GM12875 (cell line): ENCODE measurements at regions not wholly inside any gene's neighbourhood (a gene's known extent, or its start where the extent isn't known, plus 50 kb on each side); places are given as distances from the start of the nearest gene placed in this dataset.
"Not testable (repeated sequence)": the region's sequence is repeated elsewhere in the genome, so short reads cannot be mapped to it uniquely, and the experiment has no call there.

Experiments
- H3K4me3 ChIP-seq: one replicate; pipeline ENCODE4 v1.5.1; 2011; ENCODE audit warnings: low read depth, low read length, control low read depth
- TF ChIP-seq, protein P1 (sequence below): IDR thresholded peaks from 2 replicates; pipeline ENCODE4 v1.5.1; 2011; ENCODE audit warnings: low read depth, mild to moderate bottlenecking, control low read depth, inconsistent platforms, low read length, moderate library complexity, borderline replicate concordance; ENCODE audit not compliant: insufficient read depth

DNA sequence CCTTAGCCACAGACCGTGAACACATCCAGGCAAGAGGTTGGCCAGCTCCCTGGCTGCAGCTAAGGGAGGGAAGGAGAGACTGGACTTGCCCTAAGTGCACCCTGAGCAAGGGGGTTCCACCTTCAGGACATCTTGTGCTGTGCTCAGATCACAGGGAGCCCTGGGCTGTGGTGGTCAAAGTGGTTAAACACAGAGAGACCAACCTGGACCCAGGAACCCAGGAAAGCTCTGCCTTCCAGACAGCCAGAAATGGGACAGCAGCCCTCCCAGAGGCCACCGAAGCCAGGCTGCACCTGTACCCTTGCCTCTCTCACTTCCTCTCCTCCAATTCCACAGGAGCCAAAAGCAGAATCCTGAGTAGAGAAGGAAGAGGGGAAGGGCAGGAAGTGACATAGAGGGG, 105.2 kb upstream of the TMEM45B start:
- TF ChIP-seq, protein P1, sequence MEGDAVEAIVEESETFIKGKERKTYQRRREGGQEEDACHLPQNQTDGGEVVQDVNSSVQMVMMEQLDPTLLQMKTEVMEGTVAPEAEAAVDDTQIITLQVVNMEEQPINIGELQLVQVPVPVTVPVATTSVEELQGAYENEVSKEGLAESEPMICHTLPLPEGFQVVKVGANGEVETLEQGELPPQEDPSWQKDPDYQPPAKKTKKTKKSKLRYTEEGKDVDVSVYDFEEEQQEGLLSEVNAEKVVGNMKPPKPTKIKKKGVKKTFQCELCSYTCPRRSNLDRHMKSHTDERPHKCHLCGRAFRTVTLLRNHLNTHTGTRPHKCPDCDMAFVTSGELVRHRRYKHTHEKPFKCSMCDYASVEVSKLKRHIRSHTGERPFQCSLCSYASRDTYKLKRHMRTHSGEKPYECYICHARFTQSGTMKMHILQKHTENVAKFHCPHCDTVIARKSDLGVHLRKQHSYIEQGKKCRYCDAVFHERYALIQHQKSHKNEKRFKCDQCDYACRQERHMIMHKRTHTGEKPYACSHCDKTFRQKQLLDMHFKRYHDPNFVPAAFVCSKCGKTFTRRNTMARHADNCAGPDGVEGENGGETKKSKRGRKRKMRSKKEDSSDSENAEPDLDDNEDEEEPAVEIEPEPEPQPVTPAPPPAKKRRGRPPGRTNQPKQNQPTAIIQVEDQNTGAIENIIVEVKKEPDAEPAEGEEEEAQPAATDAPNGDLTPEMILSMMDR: no peak
- no peak overlapping the region for H3K4me3 ChIP-seq

DNA sequence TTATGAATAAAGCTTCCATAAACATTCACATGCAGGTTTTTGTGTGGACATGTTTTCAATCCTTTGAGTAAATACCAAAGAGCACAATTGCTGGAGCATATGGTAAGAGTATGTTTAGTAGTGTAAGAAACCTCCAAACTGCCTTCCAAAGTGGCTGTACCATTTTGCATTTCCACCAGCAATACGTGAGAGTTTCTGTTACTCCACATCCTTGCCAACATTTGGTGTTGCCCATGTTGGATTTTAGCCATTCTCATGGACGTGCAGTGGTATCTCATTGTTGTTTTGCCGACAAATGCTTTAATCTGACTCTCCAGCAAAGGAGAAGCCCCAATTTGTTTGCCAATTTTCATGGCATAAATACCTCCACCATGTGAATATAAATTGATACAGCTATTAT, 103.9 kb upstream of the TMEM45B start:
- TF ChIP-seq, protein P1: no peak
- H3K4me3 ChIP-seq: no peak overlapping the region

DNA sequence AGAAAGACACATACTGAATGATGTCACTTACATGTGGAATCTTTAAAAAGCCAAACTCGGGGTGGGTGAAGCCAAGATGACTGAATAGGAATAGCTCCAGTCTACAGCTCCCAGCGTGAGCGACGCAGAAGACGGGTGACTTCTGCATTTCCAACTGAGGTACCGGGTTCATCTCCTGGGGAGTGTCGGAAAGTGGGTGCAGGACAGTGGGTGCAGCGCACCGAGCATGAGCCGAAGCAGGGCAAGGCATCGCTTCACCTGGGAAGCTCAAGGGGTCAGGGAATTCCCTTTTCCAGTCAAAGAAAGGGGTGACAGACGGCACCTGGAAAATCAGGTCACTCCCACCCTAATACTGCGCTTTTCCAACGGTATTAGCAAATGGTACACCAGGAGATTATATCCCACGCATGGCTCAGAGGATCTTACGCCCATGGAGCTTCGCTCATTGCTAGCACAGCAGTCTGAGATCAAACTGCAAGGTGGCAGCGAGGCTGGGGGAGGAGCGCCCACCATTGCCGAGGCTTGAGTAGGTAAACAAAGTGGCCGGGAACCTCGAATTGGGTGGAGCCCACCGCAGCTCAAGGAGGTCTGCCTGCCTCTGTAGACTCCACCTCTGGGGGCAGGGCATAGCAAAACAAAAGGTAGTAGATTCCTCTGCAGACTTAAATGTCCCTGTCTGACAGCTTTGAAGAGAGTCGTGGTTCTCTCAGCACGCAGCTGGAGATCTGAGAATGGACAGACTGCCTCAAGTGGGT, 103.0 kb upstream of the TMEM45B start:
- H3K4me3 ChIP-seq: not testable (repeated sequence)

DNA sequence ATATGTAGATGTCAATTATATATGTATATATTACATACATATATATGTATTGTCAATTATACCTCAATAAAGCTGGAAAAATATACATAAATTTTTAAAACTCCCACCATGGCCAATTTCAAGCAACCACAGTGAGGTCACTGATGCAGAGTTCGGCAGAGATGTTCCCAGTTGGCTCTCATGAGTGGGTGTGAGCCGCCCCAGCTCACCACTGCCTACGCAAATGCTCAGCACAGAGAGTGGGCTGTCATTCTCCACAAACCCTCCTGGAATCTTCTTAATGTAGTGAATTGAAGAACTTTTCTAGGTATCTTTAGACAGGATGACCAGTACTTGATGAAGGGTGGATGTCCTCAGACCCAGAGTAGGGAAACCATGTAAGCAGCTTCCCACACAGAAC, 96.6 kb upstream of the TMEM45B start:
- TF ChIP-seq, protein P1: no peak
- H3K4me3 ChIP-seq: no peak overlapping the region

DNA sequence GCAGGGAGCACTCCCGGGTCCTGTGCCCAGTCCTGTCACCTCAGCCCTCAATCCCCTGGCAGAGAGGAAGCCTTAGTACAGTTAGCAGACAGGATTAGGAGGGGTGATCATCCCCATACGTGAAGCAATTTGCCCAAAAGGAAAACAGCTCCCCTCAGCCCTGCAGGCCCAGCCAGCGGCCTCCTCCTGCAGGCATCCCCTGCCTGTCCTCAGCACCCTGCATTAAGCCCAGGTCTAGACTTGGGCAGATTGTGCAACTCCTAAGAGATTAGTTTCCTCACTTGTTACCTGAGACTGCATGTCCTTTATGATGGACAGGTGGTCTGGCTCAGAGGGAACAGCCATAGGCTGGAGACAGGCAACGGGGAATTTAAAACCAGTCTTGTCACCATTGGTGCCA, 95.5 kb upstream of the TMEM45B start:
- TF ChIP-seq, protein P1: no peak
- H3K4me3 ChIP-seq: no peak overlapping the region

GRCh38 chr11:129720994-129721393, 94.7 kb upstream of the TMEM45B start:
- TF ChIP-seq, protein P1: no peak
- no peak overlapping the region for H3K4me3 ChIP-seq

DNA sequence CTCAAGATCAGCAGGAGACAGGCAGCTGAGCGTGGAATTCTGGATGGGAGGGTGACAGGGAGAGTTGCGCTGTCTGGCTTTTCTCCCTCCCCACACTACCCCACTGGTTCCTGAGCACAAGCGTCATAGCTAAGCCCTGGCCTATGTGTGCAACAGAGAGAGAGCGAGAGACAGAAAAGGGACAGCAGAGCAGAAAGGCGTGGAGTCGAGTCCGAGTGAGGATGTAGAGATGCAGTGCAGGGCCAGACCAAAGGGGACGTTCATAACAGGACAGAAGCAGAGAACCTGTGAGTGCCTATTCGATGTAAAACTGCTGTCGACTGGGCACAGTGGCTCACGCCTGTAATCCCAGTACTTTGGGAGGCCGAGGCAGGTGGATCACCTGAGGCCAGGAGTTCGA, 94.0 kb upstream of the TMEM45B start:
- no peak overlapping the region for H3K4me3 ChIP-seq
- TF ChIP-seq, protein P1: no peak
